COR-L47 (cell line): ENCODE measurements at regions not wholly inside any gene's neighbourhood (a gene's known extent, or its start where the extent isn't known, plus 50 kb on each side); places are given as distances from the start of the nearest gene placed in this dataset.

ENCODE experiments used
- DNase-seq: peaks from one replicate; lab custom pipeline; 2025; lab: John Stamatoyannopoulos, UW

DNA sequence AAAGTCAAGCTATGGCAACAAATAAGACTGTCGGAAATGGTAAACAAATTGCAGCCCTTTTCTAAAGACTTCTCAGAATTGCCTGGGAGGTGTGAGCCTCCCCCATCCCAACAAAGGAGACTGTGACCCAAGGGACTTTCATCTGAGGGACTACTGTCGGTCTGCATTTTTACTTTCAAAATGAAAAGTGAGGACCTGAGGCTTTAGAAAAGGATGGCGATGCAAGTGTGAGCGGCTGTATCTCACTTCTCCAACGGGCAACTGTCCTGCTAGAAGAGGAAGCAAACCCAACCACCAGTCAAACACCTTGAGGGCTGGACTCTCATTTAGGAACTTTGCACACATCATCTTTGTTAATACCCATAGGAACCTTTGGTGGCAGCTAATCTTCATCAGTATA, 62.6 kb upstream of the CLNK start:
- DNase-seq: no peak

DNA sequence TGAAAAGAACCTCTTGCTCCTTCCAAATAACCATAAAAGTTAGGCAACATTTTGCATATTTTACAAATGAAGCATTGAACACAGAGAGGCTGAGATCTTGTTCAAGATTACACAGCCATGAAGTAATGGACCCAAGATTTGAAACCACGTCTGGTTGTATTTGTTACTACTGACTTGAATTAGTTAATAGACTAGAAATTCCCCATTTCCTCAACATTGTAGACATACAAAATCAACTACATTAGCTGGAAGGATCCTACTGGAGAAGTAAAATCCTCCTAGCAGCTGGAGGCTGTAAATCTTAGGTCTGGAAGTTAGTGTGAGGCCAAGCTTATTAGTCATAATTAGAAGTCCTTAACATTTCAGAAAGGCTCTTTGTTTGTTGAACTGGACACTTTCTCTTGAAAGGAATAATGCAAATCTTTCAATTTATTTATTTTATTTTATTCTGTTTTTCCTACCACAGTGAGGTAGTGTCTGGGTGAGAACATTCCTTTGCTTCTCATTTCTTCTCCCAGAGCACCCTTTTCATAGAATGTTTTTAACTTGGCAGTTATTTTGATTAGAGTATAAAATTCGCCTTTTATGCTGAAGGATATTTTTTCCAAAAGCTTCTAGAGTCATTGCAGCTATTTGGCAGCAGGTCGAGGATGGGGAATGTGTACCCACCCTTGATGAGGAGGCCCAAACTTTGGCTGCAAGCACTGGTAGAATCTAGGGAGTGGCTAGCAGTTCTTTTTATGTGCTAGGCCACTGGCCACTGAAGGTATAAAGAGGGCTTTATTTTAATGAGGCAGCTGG, 62.0 kb upstream of the CLNK start:
- DNase-seq: no peak

DNA sequence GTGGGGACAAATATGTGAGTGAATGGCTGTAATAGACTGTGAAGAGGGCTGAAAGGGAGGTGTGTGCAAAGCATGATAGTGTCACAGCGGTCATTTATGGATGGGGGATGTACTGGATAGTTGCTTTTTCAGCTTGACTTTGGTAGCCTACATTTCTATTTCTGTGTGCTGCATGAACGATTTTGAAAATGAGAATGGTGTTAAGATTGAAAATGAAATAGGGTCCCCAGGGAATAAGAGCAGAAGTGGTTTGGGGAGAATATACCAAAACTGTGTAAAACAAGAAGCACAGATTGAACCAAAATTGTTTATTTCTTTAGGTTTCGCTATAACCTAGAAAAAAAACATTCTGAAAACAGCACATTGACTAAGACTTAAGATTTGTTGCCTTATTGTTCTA, 58.8 kb upstream of the CLNK start:
- no peak for DNase-seq

DNA sequence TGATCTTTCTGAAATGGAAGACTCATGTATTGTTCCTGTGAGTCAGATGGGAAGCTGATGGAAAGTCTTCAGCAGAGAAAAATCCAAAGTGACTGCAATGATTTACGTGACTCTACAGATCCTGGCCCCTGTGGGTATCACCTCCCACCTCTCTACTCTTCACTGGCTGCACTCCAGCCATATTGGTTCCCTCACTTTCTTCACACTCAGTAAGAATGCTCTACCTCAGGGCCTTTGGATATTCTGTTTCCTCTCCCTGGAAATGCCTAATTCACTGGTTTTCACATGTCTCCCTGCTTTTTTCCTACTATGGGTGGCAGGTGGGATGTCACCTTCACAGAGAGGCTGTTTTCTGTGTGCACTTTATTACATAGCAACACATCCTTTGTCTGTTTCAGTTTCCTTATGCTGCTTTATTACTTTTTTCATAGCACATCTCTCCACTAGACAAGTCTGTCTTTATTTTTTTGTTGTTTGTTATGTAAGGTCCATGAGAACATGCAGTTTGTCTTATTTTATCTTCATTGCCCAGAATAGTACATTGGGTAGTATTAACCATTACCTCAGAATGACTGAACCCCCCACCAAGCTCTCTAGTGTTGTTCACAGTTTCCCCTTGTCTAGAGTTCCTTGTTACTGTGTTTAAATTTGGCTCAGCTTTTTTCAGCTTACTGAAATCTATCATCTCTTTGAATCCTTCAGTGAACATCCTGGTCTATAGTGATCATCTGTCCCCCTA, 57.6 kb upstream of the CLNK start:
- no peak for DNase-seq

DNA sequence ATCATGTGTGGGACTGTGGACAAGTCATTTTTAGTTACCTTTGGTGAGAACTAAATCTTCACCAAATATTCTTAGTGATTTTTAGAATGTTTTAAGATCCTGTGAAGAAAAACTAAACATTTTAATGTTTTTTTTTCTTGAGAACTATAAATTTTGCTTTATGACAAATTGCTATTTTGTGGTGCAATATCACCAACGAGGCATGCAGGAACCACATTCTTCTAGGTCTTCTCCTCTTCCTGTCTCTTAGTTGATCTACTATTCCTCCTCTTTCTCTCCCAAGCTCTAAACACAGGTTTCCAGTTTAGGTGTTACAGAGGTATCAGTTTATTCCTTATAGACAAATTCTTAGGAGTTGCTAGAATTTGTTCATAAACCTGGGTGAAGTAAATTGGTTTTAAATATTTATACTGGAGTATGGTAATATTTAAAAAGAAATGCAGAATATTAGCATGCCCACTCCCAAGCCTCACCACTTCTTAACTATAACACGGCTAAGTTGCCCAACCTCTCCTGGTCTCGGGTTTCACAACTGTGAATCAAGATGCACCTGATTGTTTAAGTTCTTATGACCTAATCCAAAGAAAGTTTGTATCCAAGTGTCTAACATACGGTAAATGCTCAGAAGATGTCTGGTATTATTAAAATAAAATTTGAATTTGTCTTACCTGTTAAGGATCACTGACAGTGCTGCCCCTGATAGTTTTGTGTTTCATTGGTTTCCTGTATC, 56.5 kb upstream of the CLNK start:
- DNase-seq: no peak

DNA sequence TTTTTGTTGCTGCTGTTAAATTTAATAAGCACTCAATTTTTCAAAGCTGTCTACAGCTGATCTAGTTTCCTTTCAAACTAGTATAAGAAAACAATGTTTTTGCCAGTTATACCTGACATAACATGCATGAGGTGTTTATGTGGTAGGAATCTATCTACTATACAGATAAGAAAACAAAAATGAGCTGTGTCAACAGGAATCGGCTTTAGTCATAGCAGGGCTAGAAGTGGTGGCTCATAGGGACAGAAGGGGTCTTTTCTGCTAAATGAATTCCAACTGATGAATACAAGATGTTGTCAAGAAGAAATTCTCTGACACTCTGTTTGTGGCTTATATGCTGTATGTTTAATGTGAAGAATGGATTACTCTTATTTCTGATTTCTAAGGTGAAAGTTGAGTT, 55.7 kb upstream of the CLNK start:
- no peak for DNase-seq

DNA sequence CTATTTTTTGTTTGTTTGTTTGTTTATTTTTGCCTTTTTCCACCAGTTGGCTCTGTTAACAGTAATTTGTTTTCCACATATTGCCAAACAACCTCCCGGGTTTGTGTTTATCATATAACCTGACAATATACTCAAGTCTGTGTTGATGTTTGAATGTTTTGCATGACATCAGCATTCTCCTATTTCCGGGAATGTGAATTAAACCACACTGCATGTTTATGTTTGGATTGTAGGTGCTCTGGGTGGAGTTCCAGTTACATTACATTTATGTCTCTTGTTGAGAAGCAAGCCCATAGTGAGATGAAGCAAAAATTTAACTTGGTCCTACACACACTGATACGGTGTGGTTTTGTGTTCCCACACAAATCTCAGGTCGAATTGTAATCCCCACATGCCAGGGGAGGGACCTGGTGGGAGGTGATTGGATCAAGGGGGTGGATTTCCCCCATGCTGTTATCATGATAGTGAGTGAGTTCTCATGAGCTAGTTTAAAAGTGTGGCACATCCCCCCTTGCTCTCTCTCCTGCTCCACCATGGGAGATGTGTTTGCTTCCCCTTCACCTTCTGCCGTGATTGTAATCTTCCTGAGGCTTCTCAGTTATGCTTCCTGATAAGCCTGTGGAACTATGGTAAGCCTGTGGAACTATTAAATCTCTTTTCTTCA, 54.4 kb upstream of the CLNK start:
- DNase-seq: no peak

DNA sequence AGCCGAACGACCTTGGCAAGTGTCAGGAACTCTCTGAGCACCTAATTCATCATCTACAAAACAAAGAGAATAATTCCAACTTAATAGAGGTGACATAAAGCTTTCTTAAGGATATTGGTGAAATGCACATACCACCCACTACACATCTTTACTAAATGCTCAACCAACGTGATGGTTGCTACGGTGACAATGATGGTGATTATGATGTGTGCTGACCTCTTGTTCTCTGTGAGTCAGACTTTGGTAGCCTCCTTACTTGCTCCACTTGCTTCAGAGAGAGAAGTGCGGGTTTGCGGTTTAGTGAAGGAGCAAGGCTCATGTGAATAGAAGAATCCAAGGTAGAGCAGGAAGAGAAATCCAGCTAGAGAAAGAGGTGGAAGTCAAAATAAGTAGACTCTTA, 52.8 kb upstream of the CLNK start:
- DNase-seq: no peak

DNA sequence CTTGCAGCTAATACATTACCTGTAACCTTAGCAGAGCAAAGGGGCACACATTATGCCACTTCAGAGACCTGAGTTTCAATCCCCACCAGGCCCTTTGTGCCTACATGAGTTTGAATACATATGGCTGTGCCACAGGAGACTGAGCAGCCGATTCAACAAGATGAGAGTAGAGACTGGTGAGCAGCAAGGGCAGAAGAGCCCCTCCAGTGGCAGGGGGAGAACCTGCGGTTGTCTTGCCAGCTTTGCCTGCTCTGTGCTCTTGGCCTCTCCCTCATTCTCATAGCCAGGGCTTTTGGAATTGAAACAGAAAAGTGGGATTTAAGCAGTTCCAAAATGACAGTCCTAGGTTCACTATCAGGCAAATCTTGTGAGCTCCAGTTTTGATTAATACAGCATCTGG, 52.3 kb upstream of the CLNK start:
- DNase-seq: no peak

DNA sequence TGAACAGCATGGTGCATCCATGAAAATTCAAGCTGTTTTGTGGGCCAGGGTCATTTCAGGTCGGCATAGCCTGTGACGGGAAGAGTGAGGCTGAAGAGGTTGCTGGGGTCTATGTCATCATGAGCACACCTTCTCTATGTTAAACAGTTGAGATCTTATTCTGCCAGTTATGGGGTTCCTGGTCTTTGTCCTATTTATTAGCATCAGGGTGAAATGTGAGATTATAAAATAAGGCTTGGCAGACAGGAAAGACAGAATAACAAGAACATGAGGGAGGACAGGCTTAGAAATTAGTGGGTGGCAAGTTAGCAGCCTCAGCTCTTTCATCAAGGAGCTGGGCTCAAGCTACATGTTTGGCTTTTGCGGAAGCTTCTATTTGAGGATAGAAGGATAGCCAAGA, 51.7 kb upstream of the CLNK start:
- no peak for DNase-seq

DNA sequence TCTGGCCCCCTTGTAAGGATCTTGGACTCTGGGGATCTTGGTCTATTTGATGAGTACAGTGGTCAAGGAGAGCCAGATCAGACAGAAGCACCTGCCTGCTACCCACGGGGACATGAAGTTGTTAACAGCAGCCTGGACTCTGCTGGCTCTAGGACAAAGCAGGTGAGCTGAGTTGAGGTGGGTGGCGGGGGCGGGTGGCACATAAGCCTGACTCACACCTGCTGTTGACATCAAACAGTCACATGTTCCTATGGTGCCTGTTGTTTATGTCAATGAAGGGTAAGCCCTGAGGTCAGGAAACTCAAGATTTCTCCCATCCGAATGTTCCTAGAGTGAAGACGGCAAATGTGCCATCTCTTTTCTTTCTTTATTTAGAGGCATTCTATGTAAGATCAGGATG, 50.1 kb upstream of the CLNK start:
- peak; percentile 22 for DNase-seq
